ENCODE measurements at regions not wholly inside any gene's neighbourhood (a gene's known extent, or its start where the extent isn't known, plus 50 kb on each side); places are given as distances from the start of the nearest gene placed in this dataset.

DNA sequence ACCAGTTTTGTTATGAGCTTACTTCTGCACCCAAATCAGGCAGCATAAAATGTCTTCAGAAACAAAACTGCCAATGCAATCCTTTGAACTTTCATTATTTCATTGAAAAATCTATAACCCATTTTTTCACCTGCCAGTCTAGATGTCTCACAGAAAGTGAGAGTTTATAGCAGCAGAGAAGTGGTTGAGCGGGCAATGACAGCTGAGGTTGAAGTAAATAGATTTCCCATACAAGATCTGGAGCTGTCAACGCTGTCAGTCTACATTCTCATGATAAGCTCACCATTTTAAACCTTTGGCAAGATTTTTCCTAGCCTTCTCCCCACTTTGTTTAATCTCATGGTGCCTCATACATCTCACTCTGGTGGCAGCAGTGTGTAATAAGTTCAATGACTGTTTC, 1144.9 kb upstream of the PCDH9 start:
- no peaks in the 10 kb centered on the region for H4K20me1 ChIP-seq (ENCODE audit: control insufficient read depth, insufficient read depth)
- 0% methylated on average over 2 of the region's 2 CpGs for WGBS (ENCODE audit: insufficient coverage, insufficient replicate concordance, low lambda C conversion rate, missing lambda C conversion rate)
- TF ChIP-seq ZSCAN29 (IDR thresholded peaks at IDR 0.05) (no peak), SMC3 (IDR thresholded peaks at IDR 0.05; ENCODE audit: borderline replicate concordance, low read length) (no peak), NKRF (conservative IDR thresholded peaks at IDR 0.05) (no peak), TCF7 (IDR thresholded peaks at IDR 0.05; ENCODE audit: borderline replicate concordance) (no peak), PKNOX1 (IDR thresholded peaks at IDR 0.05) (no peak), USF1 (IDR thresholded peaks at IDR 0.05; ENCODE audit: borderline replicate concordance, extremely low read length, insufficient read depth, low read depth, low read length) (no peak), POU2F2 (IDR thresholded peaks at IDR 0.05; ENCODE audit: borderline replicate concordance, low read depth, low read length) (no peak), BCL11A (IDR thresholded peaks at IDR 0.05; ENCODE audit: low read depth, low read length) (no peak), EED (IDR thresholded peaks at IDR 0.05; ENCODE audit: low read depth) (no peak), EP300 (IDR thresholded peaks at IDR 0.05; ENCODE audit: borderline replicate concordance in 1 of 2, control insufficient read depth in 1 of 2, low read depth in 2 of 2, low read length in 2 of 2) (no peak), TAF1 (IDR thresholded peaks at IDR 0.05; ENCODE audit: borderline replicate concordance, low read depth, low read length) (no peak), NFXL1 (IDR thresholded peaks at IDR 0.05; ENCODE audit: borderline replicate concordance) (no peak), POLR2A (IDR thresholded peaks at IDR 0.05; ENCODE audit: low read depth, low read length) (no peak)
- TF ChIP-seq, protein P1, sequence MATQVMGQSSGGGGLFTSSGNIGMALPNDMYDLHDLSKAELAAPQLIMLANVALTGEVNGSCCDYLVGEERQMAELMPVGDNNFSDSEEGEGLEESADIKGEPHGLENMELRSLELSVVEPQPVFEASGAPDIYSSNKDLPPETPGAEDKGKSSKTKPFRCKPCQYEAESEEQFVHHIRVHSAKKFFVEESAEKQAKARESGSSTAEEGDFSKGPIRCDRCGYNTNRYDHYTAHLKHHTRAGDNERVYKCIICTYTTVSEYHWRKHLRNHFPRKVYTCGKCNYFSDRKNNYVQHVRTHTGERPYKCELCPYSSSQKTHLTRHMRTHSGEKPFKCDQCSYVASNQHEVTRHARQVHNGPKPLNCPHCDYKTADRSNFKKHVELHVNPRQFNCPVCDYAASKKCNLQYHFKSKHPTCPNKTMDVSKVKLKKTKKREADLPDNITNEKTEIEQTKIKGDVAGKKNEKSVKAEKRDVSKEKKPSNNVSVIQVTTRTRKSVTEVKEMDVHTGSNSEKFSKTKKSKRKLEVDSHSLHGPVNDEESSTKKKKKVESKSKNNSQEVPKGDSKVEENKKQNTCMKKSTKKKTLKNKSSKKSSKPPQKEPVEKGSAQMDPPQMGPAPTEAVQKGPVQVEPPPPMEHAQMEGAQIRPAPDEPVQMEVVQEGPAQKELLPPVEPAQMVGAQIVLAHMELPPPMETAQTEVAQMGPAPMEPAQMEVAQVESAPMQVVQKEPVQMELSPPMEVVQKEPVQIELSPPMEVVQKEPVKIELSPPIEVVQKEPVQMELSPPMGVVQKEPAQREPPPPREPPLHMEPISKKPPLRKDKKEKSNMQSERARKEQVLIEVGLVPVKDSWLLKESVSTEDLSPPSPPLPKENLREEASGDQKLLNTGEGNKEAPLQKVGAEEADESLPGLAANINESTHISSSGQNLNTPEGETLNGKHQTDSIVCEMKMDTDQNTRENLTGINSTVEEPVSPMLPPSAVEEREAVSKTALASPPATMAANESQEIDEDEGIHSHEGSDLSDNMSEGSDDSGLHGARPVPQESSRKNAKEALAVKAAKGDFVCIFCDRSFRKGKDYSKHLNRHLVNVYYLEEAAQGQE (IDR thresholded peaks at IDR 0.05; ENCODE audit: low read depth, low read length) = no peak

More for the DNA sequence above, 1144.9 kb upstream of the PCDH9 start:
- POLR2A ChIA-PET = interaction anchor here (1.9 kb wide), 1 partner anchor 8 kb away, joined by 3 read pairs; no protein-coding TSS in a partner anchor
- RAD21 ChIA-PET (ENCODE audit: unreplicated experiment) = no interaction called here
- H3K27me3 ChIP-seq (replicated peaks in 1 of 2; ENCODE audit: control insufficient read depth in 2 of 2, insufficient read depth in 2 of 2, low read length in 1 of 2) = no peaks in the 10 kb centered on the region
- ATAC-seq (no peak), DNase-seq (ENCODE audit: low read depth, low spot score) (no peak), FAIRE-seq (no peak)
- no peaks in the 10 kb centered on the region for H3K9me3 ChIP-seq (replicated peaks; ENCODE audit: control insufficient read depth, insufficient read depth, low read length)
- H3K27ac ChIP-seq (ENCODE audit: control insufficient read depth, insufficient read depth) = no peak overlapping the region
- H3K4me3 ChIP-seq = no peak overlapping the region
- BruUV-seq (replicated peaks) = no TSS peak
- CTCF ChIA-PET = no interaction called here
- in situ Hi-C loops (cut with MboI) = no loop called here
- H3K4me1 ChIP-seq (ENCODE audit: control insufficient read depth, insufficient read depth, low read length) = no peaks in the 10 kb centered on the region
- no peak overlapping the region for H3K9ac ChIP-seq (ENCODE audit: control insufficient read depth, insufficient read depth, low read length)
- no peak overlapping the region for H3K4me2 ChIP-seq (ENCODE audit: control insufficient read depth, insufficient read depth)
- H3K79me2 ChIP-seq (ENCODE audit: control insufficient read depth, insufficient read depth, low read length) = no peaks in the 10 kb centered on the region
- SMC1A ChIA-PET (ENCODE audit: uncharacterized antibody, unreplicated experiment) = no interaction called here
- intact Hi-C loops (cut with micrococcal nuclease; ENCODE audit: unreplicated experiment) = no loop called here
- no peak overlapping the region for H2AFZ ChIP-seq (ENCODE audit: control insufficient read depth, low read depth, low read length)
- no peaks in the 10 kb centered on the region for H3K36me3 ChIP-seq (ENCODE audit: control insufficient read depth in 2 of 2, insufficient read depth in 2 of 2, low read length in 1 of 2)
